Prostate gland (tissue), 2 donors: ENCODE measurements at regions not wholly inside any gene's neighbourhood (a gene's known extent, or its start where the extent isn't known, plus 50 kb on each side); places are given as distances from the start of the nearest gene placed in this dataset.

Source experiments
- CTCF ChIP-seq, 4 experiments: fragments of 200-600 bp in 2 of 4; fragments of 450-650 bp in 2 of 4; sonication (generic) in 2 of 4; IDR thresholded peaks; 1 replicate in 3 of 4; 2 replicates in 1 of 4; pipeline ENCODE4 v1.5.1; 2016 to 2019; ENCODE audit warnings: antibody characterized with exemption in 4 of 4, mild to moderate bottlenecking in 2 of 4, moderate library complexity in 2 of 4
- POLR2A ChIP-seq: fragments of 450-650 bp; IDR thresholded peaks from one replicate; pipeline ENCODE4 v1.6.1; 2016; ENCODE audit warnings: antibody characterized with exemption, mild to moderate bottlenecking
- POLR2AphosphoS5 ChIP-seq: sonication (generic); formaldehyde crosslinking; IDR thresholded peaks from one replicate; pipeline ENCODE4 v1.6.1; 2017; ENCODE audit warnings: antibody characterized with exemption

DNA sequence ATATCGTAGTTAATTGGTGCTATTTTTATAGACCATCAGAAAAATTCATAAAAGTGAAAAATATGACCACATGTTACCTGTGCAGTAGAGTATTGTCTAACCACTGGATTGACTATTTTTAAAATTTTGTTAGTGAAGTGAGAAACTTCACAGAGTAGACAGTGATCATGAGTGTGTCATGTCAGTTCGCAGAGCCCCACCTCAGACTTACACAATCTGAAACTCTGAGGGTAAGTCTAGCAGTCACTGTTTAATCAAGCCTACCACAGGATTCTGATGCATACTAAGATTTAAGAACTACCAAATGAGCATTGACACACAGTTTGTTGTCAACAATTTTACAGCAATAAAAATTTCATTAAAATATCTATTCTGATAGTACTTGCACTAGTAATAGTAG is 552.9 kb upstream of the SUCLG2 start:
- TF ChIP-seq CTCF (IDR thresholded peaks at IDR 0.05) (no peak), POLR2A (no peak), POLR2AphosphoS5 (no peak)
